Spleen (tissue), 7 donors: ENCODE measurements at regions not wholly inside any gene's neighbourhood (a gene's known extent, or its start where the extent isn't known, plus 50 kb on each side); places are given as distances from the start of the nearest gene placed in this dataset.

ENCODE experiments used
- POLR2A ChIP-seq, 3 donors: fragments of 450-650 bp; IDR thresholded peaks; one replicate each; pipeline ENCODE4 v1.5.1; 2017; ENCODE audit warnings: antibody characterized with exemption in 3 of 3, mild to moderate bottlenecking in 1 of 3
- POLR2AphosphoS5 ChIP-seq, 3 donors: sonication (generic); formaldehyde crosslinking; IDR thresholded peaks; one replicate each; pipeline ENCODE4 v1.5.1; 2017; ENCODE audit warnings: antibody characterized with exemption in 3 of 3
- TF ChIP-seq, protein P1 (sequence below), 11 experiments: fragments of 200-600 bp in 7 of 11; fragments of 450-650 bp in 4 of 11; sonication (generic) in 4 of 11; IDR thresholded peaks in 8 of 11; conservative IDR thresholded peaks in 3 of 11; 1 replicate in 7 of 11; 2 replicates in 4 of 11; pipeline versions ENCODE4 v1.4.0 to v1.8.0; 2016 to 2021; ENCODE audit warnings: antibody characterized with exemption in 11 of 11, inconsistent platforms in 4 of 11, mild to moderate bottlenecking in 1 of 11
- donor health status: DM: no; HTN: no; CAD: no; lungs with moderate emphysema.
- donor health status: DM: no; HTN: no; CAD: no.
- donor health status: DM: no; HTN: no; CAD: no.

DNA sequence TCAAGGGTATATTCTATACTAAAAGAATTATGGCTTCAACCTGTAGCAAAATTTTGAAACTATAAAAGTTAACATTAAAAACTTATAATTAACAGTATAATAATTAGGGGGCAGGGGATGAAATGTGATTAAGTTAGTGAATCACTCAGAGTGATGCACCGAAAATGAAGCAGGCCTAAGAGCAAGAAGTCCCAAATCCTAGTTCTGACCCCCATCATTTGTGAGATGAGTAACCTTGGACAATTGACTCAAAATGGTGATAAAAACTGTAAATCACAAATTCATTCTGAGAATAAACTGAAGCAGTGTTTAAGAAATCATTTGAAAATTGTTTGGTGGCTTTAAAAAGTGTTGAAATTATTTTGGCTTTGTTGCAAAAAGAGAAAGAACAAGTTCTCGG lies 56.8 kb downstream of the KLF12 start:
- TF ChIP-seq POLR2A (IDR thresholded peaks at IDR 0.05) (no peak), POLR2AphosphoS5 (IDR thresholded peaks at IDR 0.05) (no peak)
- TF ChIP-seq, protein P1, sequence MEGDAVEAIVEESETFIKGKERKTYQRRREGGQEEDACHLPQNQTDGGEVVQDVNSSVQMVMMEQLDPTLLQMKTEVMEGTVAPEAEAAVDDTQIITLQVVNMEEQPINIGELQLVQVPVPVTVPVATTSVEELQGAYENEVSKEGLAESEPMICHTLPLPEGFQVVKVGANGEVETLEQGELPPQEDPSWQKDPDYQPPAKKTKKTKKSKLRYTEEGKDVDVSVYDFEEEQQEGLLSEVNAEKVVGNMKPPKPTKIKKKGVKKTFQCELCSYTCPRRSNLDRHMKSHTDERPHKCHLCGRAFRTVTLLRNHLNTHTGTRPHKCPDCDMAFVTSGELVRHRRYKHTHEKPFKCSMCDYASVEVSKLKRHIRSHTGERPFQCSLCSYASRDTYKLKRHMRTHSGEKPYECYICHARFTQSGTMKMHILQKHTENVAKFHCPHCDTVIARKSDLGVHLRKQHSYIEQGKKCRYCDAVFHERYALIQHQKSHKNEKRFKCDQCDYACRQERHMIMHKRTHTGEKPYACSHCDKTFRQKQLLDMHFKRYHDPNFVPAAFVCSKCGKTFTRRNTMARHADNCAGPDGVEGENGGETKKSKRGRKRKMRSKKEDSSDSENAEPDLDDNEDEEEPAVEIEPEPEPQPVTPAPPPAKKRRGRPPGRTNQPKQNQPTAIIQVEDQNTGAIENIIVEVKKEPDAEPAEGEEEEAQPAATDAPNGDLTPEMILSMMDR (IDR thresholded peaks at IDR 0.05 in 8 of 11, conservative IDR thresholded peaks at IDR 0.05 in 3 of 11): no peak
